ENCODE measurements at regions not wholly inside any gene's neighbourhood (a gene's known extent, or its start where the extent isn't known, plus 50 kb on each side); places are given as distances from the start of the nearest gene placed in this dataset.
A peak's percentile ranks its signal among the peaks of the same experiment; 100 is the strongest.

DNA sequence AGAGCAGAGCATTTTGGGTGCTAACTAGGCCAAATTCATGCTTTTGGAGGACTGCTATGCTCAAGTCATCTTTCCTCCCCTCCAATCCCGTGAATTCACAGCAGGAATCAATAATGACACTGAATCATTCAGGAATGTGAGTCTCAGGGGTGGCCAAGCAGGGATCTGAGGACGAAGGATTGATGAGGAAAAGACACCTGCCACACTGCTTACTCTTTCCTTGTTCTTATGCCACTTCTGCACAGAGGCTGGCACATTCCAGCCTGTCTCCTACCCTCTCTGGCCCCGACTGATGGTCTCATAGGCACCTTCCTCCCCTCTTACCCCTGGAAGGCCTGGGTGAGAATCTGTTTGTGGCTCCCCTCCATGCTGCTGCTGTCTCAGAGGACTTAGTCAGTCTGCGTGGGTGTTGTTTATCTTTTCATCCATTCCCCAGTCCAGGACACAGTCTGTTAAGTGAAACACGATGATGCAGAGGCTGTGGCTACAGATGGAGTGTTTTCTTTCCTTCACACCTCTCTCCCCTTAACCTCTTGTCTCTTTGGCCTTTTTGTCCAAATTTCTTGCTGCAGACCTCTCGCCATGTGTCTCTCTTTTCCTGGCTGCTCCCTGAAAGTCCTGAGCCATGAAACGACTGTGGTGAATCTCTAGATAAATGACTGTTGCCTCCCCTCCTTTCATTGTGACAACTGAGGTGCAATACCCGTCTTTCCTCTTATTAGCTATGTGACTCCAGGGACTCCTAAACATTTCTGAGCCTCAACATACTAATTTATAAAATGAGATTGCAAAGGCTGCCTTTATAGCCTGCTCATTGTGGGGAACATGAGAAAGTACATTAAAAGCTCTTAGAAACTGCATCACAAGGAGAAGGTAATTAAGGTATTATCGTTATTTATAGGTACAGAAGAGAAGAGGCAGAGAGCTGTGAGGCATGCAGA lies 86.9 kb downstream of the RDH14 start:
- intact Hi-C loops (cut with micrococcal nuclease), result no loop called here
- peak; percentile 89 for ATAC-seq
- peak; percentile 35 for DNase-seq

DNA sequence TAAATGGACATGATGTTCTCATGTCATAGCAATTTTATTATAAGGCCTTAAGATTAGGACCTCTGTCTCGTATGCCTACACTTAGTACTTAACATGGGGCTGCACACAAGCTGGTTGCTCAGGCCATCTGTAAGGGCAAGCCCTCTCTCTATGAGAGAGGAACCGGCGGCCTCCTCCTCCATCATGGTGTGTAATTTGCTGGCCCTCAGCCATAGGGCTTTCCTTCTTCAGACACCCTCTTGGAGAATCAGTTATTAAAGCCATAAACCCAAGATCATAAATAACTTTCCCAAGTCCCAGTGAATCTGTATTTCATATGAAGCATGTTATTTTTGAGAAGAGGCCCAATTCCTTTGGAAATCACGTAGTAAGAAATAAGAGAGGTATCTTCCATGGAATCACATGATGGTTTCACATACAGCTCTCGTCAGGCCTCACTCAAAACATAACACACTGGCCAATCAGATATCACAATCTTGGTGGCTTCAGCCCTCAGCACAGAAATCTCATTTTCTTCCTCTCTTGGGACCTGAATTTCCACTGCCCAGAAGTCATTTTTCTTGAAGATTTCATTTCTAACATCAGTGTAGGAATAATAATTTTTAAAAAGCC lies 92.6 kb downstream of the RDH14 start:
- ATAC-seq (peak; percentile 83), DNase-seq (peak; percentile 38)
- intact Hi-C loops (cut with micrococcal nuclease), result no loop called here

DNA sequence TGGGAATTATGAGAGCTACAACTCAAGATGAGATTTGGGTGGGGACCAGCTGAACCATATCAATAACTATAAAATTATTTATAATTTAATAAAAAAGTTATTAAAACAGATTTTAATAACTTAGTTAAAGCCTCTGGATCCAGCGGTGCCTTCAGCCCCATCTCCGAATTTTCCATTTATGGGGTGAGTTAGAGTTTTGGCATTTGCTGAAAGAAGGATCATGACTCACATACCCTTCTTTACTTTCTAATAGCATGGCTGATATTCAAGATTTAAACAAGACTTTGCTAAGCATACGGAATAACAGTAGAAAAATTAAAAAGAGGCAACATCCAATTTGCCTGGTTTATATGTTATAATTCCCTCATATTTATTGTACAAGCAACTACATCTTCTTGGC lies 94.5 kb downstream of the RDH14 start:
- no peak for DNase-seq
- ATAC-seq, result no peak
- intact Hi-C loops (cut with micrococcal nuclease), result no loop called here

DNA sequence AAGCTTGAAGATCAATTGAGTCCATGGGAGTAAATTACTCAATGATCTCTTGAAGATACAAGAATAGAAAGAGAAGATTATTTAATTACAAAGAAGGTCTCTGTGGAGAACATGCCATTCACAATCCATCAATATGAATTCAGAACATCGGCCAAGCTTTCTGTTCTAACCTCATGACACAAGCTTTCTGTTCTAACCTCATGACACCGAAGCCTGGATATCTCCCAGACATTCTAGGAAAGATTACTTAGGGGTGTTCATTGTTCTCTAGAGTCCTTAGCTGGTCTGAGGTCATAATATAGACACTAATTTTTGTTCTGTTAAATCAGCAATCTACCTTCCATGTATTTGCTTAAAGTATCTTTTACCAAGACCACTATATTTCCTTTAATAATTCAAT lies 95.5 kb downstream of the RDH14 start:
- DNase-seq (no peak), ATAC-seq (no peak)
- intact Hi-C loops (cut with micrococcal nuclease), result no loop called here

DNA sequence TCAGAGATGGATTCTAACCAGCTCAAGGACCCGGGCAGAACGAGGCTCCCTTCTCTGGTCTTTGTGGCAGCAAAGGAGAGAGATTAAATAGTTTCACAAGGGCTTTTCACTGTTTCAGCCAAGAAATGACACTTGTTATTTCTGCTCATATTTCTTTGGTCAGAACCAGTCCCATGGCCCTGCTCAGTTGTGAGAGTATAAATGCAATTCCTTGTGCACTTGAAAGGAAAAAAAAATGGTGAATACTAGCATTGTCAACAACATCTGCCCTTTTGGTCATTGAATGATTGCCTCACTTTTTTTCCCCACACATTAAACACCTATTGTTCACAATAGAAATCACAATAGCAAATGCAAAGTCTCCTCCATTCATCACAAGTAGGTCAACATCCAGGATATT lies 104.4 kb downstream of the RDH14 start:
- DNase-seq (no peak), ATAC-seq (peak; percentile 74)
- intact Hi-C loops (cut with micrococcal nuclease), result no loop called here

DNA sequence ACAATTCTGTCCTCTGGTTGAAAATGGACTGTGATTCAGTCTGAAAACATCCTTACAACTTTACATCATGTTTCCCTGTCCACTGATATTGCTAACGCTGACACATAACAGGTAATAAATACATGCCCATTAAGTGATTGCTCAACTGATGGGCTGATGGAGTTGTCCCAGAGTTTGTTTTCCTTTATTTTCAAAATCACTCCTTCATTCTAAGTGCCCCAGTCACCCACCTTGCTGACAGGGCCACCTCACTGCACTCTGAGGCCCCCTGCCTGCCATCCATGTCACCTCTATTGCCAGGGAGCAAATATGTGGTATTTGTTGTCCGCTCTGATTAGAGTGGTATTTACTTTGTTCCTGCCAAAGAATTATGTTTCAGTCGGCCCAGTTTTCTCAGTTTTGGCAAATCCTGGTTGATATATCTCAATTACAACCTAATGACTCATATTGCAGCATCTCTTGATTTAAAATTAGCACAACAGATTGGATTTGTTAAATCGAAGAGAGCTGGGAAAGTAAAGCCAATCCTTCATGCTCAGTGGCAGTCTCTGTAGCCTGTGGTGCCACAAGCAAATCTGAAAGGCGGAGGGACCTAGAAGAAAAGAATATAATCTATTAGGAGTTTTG lies 105.1 kb downstream of the RDH14 start:
- intact Hi-C loops (cut with micrococcal nuclease), result no loop called here
- DNase-seq (no peak), ATAC-seq (peak; percentile 68)

DNA sequence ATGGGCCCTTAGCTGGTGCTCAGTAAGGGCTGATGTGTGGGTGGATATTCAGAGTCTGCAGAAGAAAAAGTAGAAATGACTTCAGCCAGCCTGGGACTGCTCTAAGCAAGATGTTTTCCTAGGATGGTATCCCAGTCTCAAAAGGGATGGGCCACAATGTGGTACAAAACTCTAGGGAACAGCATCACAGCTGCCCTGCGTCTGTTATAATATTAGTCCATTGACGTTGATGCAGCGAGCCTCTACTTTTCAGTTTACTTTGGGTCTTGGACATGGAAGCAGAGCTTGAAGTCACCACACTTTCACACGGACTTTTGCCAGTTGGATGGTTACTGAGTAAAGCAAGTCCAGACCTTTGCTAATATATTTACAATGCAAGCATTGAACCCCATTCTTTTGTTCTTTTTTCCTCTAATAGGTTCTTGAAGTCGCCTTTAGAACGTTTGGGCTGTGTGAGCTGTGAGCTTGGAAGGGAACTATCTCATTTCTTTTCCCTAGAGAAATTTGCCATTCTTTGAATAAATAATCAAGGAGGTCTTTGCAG lies 105.7 kb downstream of the RDH14 start:
- intact Hi-C loops (cut with micrococcal nuclease), result no loop called here
- DNase-seq, result no peak
- ATAC-seq, result peak; percentile 67

DNA sequence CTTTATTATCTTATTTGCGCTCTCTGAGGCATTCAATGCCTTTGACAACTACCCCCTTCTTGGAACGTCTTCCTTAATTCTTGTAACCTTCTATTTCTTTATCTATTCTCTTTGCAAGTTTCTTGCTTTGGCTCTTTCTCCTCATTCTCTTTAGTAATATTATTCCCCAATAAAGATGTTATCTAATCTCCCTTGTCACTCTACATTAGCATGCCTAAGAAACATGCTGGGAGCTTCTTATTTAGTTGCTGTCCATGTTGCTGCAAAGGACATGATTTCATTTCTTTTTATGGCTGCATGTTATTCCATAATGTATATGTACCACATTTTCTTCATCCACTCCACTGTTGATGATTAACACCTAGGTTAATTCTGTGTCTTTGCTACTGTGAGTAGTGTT lies 113.7 kb downstream of the RDH14 start:
- intact Hi-C loops (cut with micrococcal nuclease), result no loop called here
- ATAC-seq (no peak), DNase-seq (no peak)

DNA sequence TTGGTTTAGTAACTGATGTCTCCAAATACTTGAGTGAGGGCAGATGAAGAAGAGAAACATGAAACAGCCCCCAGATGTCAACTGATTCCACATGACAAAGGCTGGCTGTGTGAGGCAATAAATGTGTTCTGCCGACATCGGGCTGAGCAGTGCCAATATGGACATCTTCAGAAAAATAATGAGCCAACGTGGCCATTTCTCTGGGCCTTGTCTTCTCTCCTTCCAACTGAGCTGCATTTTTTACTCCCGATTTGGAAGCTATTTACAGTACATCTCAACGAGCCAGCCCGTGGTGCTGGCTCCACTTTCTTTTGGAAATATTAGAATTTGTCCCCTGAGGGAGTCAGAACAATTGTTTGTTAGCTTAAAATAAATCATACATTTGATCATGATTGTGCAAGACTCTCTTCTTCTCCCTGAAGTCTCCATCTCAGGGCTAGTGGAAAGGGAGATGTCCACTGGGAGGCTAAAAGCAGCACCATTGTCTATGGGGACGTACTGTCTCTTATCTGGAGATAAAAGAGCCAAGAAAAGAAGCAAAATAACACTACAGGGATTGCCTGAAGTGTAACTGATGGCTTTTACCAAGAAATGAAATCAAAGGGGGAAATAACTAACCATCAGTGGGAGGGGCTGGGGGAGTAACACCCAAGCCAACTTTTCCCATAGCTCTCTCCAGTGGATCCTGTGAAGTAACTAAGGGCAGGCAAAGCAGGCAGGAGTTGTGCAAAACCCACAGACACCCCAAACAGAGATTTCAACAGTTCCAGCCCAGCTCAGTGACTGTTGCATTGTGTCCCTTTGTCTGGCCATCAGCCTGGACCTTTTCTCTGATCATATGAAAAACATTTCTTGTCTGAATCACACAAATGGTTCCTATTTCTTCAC lies 114.8 kb downstream of the RDH14 start:
- DNase-seq, result peak; percentile 35
- peak; percentile 90 for ATAC-seq
- intact Hi-C loops (cut with micrococcal nuclease), result no loop called here

DNA sequence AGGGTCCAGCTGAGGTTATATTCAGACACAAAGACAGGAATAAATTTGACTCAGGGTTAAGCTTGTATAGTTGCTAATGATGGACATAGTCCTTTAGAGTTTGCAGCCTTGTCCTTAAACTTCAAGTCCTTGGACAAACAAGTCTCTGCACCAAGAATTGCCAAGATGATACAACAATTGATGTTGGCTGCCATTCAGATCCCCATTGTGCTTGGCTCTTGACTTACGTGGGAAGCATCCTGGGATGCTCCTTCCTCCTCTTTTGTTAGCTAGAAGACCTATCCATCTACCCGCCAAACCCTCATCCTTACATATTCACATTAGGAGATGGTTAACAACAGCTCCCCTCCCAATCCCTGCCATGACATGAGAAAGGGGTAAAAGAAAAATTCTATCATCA lies 115.6 kb downstream of the RDH14 start:
- intact Hi-C loops (cut with micrococcal nuclease), result no loop called here
- no peak for ATAC-seq
- no peak for DNase-seq

DNA sequence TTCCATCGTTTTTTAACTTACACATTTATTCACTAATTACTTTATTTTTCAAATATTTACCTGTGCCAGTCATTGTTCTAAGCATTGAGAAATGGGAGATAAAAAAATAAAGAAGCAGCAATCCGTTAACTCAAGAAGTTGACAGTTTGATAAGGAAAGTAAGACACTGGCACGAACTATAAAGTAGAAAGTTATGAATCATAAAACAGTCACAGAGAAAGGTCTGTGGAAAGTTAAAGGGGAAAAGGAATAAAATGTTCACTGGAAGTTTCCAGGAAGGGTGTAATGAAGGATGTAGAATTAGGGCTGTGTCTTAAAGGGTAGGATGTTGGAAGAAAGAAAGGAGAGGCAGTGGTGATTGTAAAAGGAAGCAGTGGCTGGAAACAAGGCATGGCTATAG lies 118.9 kb downstream of the RDH14 start:
- intact Hi-C loops (cut with micrococcal nuclease), result no loop called here
- ATAC-seq (no peak), DNase-seq (no peak)

DNA sequence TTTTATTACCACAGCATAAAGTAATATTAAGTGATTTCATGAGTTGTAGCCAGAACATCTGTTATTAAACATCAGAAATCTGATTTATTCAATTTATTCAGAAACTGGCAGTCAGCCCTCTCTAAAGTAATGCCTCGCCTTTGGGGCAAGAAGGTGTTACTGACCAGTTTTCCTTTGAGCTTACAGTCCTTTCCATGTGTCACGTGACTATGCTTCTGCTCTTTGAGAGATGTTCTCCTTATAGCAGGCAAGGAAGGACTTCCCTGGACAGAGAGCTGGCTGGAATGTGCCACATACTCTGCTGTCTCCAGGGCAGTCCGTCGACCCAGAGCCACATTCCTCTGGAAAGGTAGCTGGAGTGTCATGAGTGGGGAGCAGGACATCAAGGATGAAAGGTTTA lies 119.7 kb downstream of the RDH14 start:
- no peak for DNase-seq
- no peak for ATAC-seq
- intact Hi-C loops (cut with micrococcal nuclease), result no loop called here

DNA sequence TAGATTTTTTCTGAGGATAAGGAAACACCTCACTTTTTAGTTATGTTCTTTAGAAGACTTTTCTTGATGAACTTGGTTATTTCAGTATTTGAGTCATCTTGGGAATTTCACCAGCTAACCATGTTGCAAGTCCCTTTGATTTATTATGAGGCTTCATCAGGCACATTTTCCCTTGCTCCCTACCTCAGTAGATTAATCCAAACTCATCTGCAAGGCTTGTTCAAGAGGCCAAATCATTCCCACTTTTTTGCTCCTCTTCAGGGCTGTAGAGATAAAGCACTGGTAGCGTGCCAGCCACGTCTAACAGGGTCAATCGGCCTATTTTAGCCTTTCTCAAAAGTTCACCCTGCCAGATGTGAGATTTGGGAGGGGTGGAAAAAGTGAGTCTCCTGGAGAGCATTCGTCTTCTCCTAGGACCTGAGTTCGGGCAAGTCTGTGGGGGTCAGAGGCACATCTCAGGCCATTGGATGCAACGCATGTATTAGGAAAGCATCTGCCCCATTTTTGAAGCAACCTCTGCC lies 120.3 kb downstream of the RDH14 start:
- intact Hi-C loops (cut with micrococcal nuclease), result no loop called here
- ATAC-seq (no peak), DNase-seq (no peak)

DNA sequence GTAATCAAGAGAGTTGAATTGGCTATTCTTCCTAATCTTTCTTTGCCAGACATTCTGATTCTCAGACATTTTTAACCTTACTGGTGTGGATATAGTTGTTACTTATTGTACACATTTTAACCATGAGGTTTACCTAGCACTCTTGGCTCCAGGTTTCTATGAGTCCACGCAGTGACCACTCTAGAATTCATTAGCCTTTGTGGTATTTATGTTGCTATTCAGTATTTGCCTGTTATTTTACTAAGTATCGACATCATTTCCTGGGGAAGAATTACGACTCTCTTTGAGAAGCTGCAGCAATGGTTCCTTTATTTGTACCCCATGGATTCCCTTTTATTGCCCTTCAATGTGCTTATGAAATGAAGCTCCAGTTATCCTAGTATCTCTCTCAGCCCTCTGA lies 120.7 kb downstream of the RDH14 start:
- DNase-seq (no peak), ATAC-seq (no peak)
- intact Hi-C loops (cut with micrococcal nuclease), result no loop called here

DNA sequence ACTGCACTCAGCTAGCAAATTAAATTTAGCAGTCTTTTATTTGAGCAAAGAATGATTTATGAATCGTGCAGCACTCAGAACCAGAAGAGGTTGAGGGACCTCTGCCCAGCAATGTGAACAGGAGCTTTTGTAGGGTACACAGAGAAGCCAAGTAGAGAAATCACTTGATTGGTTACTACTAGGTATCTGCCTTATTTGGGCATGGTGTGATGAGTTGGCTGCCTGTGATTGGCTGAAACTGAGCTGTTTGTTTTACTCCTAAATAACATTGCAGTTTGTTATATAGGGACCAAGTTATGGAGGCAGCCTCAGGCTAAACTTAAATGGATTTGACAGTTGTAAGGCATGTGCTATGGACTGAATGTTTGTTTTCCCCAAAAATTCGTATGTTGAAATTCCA lies 122.5 kb downstream of the RDH14 start:
- no peak for ATAC-seq
- DNase-seq, result no peak
- intact Hi-C loops (cut with micrococcal nuclease), result no loop called here

DNA sequence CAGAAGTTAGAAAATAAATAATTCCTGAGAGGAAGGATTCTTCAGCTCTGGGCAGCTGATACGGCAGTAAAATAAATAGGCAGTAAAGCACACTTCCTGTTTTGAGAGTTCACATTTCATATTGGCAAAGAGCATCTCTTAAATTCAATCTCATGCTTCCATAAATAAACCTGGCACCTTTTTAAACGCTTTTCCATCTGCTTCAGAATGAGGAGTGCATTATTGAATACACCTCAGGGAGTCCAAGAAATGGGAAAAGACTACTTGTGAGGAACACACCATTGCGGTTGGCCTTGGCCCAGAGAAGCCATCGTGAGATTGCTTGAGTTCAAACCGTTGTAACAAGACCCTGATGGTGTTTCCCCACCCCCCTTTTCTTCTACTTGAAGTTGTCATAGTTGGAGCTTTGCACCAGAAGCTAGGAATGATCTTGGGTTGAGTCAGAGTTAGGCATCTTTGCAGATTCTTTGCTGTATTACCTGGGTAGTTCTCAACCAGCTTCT lies 123.9 kb downstream of the RDH14 start:
- intact Hi-C loops (cut with micrococcal nuclease), result no loop called here
- ATAC-seq (no peak), DNase-seq (no peak)

DNA sequence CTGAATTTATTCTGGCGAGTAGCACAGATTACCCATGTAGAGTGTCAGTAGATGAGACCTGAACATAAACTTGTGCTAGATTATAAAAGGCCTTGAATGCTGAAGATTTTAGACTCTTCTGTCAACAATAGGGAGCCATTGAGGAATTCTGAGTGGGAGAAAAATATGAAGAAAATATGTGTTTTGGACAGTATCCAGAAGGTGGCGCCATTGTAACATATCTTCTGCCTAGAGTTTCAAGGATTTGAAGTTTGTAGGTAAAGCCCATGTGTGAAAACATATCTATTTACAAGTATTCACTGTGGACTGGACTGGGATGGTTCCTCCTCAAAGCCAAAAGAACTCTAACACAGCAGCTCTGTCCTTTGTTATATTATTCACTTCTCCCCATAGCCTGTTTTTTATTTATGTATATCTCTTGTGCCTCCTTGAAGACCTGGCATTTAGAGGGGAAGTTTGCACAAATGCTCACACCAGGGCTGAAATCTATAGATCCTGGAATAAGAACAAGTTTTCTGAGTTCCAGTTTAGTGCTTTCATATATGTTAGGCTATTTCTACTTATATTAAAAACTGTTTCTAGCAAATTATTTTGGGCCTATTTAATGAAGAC lies 124.9 kb downstream of the RDH14 start:
- peak; percentile 58 for ATAC-seq
- intact Hi-C loops (cut with micrococcal nuclease), result no loop called here

DNA sequence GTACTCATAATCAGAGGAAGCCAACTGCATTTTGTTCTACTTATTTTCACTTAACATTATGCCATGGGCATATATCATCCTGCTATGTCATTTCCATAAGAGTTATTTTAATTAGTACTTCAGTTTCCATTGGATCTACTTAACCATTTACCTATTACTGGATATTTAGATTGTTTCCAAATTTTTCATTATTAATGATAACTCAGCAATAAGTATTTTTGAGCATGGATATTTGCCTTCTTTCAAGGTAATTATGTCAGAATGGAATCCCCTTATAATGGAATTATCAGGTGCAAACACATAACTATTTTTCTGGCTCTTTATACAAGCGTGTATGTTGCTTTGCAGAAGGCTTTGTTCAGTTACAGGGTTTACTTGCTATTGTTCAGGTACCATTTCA lies 126.6 kb downstream of the RDH14 start:
- intact Hi-C loops (cut with micrococcal nuclease), result no loop called here
- no peak for DNase-seq
- no peak for ATAC-seq

More for the DNA sequence above, 124.9 kb downstream of the RDH14 start:
- DNase-seq, result no peak

Data from left ventricle myocardium superior (tissue), 1 donor.